ENCODE measurements at regions not wholly inside any gene's neighbourhood (a gene's known extent, or its start where the extent isn't known, plus 50 kb on each side); places are given as distances from the start of the nearest gene placed in this dataset.
"Not testable (repeated sequence)": the region's sequence is repeated elsewhere in the genome, so short reads cannot be mapped to it uniquely, and the experiment has no call there.

- no peaks in the 10 kb centered on the region for H3K27me3 ChIP-seq (ENCODE audit: control insufficient read depth in 4 of 4, insufficient read depth in 4 of 4, low read length in 3 of 4)
- H3K4me3 ChIP-seq (ENCODE audit: low read depth in 1 of 3, low read length in 3 of 3), result no peak overlapping the region
- H3K4me1 ChIP-seq (ENCODE audit: control insufficient read depth in 4 of 4, insufficient read depth in 4 of 4, low read length in 3 of 4), result peaks cover 0 to 6% (median 0%) of the 10 kb centered on the region in 4 donors
- H3K9ac ChIP-seq (ENCODE audit: low read depth in 1 of 2, low read length in 2 of 2), result no peak overlapping the region
- TF ChIP-seq YY1 (IDR thresholded peaks at IDR 0.05), result no peak
- TF ChIP-seq GABPA (IDR thresholded peaks at IDR 0.05 in 1 of 2, conservative IDR thresholded peaks at IDR 0.05 in 1 of 2), result no peak
- TF ChIP-seq JUND (IDR thresholded peaks at IDR 0.05), result no peak
- no peak for TF ChIP-seq CTCF (IDR thresholded peaks at IDR 0.05; ENCODE audit: low read depth, low read length, missing input control)
- no peak for TF ChIP-seq NR2F2 (IDR thresholded peaks at IDR 0.05)
- no peak for TF ChIP-seq MAX (IDR thresholded peaks at IDR 0.05)
- TF ChIP-seq RAD21 (IDR thresholded peaks at IDR 0.05), result no peak
- no peak for TF ChIP-seq RXRA (IDR thresholded peaks at IDR 0.05)
- TF ChIP-seq HNF4A (conservative IDR thresholded peaks at IDR 0.05), result no peak
- TF ChIP-seq ZBTB33 (IDR thresholded peaks at IDR 0.05), result no peak
- H3K36me3 ChIP-seq (ENCODE audit: control insufficient read depth in 4 of 4, insufficient read depth in 3 of 4, low read depth in 1 of 4, low read length in 3 of 4), result no peaks in the 10 kb centered on the region
- no peak overlapping the region for H3K27ac ChIP-seq (ENCODE audit: low read depth in 1 of 2, low read length in 2 of 2)
- no peaks in the 10 kb centered on the region for H3K9me3 ChIP-seq (ENCODE audit: control insufficient read depth in 4 of 4, low read length in 3 of 4)
- DNase-seq (ENCODE audit: low spot score), result no peak
Measured at GRCh38 chrX:81900522-81900921, 698.6 kb downstream of the SH3BGRL start.

GRCh38 chrX:81925812-81926211 is 723.9 kb downstream of the SH3BGRL start:
- 81% methylated on average over 2 of the region's 2 CpGs for WGBS
- Histone ChIP-seq H3K27me3 (ENCODE audit: control insufficient read depth in 4 of 4, insufficient read depth in 4 of 4, low read length in 3 of 4) (no peaks in the 10 kb centered on the region), H3K4me1 (ENCODE audit: control insufficient read depth in 4 of 4, insufficient read depth in 4 of 4, low read length in 3 of 4) (no peaks in the 10 kb centered on the region), H3K9me3 (ENCODE audit: control insufficient read depth in 4 of 4, low read length in 3 of 4) (no peaks in the 10 kb centered on the region), H3K4me3 (ENCODE audit: low read depth in 1 of 3, low read length in 3 of 3) (no peak overlapping the region), H3K27ac (ENCODE audit: low read depth in 1 of 2, low read length in 2 of 2) (no peak overlapping the region), H3K36me3 (ENCODE audit: control insufficient read depth in 4 of 4, insufficient read depth in 3 of 4, low read depth in 1 of 4, low read length in 3 of 4) (no peaks in the 10 kb centered on the region), H3K9ac (ENCODE audit: low read depth in 1 of 2, low read length in 2 of 2) (no peak overlapping the region)
- TF ChIP-seq RAD21 (IDR thresholded peaks at IDR 0.05) (no peak), HNF4A (conservative IDR thresholded peaks at IDR 0.05) (no peak), GABPA (IDR thresholded peaks at IDR 0.05 in 1 of 2, conservative IDR thresholded peaks at IDR 0.05 in 1 of 2) (no peak), FOXA2 (IDR thresholded peaks at IDR 0.05) (no peak), ATF3 (IDR thresholded peaks at IDR 0.05) (no peak), RXRA (IDR thresholded peaks at IDR 0.05) (no peak), MAX (IDR thresholded peaks at IDR 0.05) (no peak), CTCF (IDR thresholded peaks at IDR 0.05; ENCODE audit: low read depth, low read length, missing input control) (no peak)
- DNase-seq (ENCODE audit: low spot score), result no peak

- not testable (repeated sequence) for DNase-seq (ENCODE audit: low spot score); H3K27ac ChIP-seq (ENCODE audit: low read depth in 1 of 2, low read length in 2 of 2); H3K4me1 ChIP-seq (ENCODE audit: control insufficient read depth in 4 of 4, insufficient read depth in 4 of 4, low read length in 3 of 4); H3K9ac ChIP-seq (ENCODE audit: low read depth in 1 of 2, low read length in 2 of 2); H3K27me3 ChIP-seq (ENCODE audit: control insufficient read depth in 4 of 4, insufficient read depth in 4 of 4, low read length in 3 of 4); H3K36me3 ChIP-seq (ENCODE audit: control insufficient read depth in 4 of 4, insufficient read depth in 3 of 4, low read depth in 1 of 4, low read length in 3 of 4); H3K9me3 ChIP-seq (ENCODE audit: control insufficient read depth in 4 of 4, low read length in 3 of 4); H3K4me3 ChIP-seq (ENCODE audit: low read depth in 1 of 3, low read length in 3 of 3)
- WGBS, result 68% methylated on average over 5 of the region's 5 CpGs
Measured at GRCh38 chrX:81945911-81946310, 744.0 kb downstream of the SH3BGRL start.

Measured in liver (tissue), 8 donors.